ENCODE measurements at regions not wholly inside any gene's neighbourhood (a gene's known extent, or its start where the extent isn't known, plus 50 kb on each side); places are given as distances from the start of the nearest gene placed in this dataset.

DNA sequence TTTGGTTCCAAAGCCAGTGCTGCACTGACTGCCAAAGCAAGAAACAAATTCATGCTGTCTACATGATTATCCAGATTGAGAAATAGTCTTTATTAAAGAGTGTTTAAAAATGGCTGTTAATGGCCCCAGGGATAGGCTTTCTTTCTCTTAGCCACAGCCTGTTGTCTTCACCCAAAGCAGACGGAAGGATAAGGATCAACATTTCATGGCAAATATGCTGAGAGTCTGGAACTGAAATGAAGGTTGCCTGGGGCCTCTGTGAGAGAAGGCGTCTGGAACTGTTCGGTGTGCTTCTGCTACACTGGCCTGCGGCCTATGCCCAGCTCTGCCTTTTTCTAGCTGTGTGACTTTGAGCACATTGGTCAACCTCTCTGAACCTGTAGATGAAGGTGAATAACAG, 373.0 kb upstream of the ZFP64 start:
- DNase-seq (ENCODE audit: low spot score) (no peak), ATAC-seq (no peak)
- ChIA-PET CTCF (no interaction called here), POLR2A (no interaction called here)
- TF ChIP-seq ZNF416 (CRISPR knock-in tag; IDR thresholded peaks at IDR 0.05) = no peak
- TF ChIP-seq NFATC4 (CRISPR knock-in tag; IDR thresholded peaks at IDR 0.05) = no peak
- no peak for TF ChIP-seq ZNF671 (CRISPR knock-in tag; IDR thresholded peaks at IDR 0.05)
- TF ChIP-seq RELA (CRISPR knock-in tag; IDR thresholded peaks at IDR 0.05; ENCODE audit: borderline replicate concordance) = no peak
- no peak for TF ChIP-seq CREM (CRISPR knock-in tag; IDR thresholded peaks at IDR 0.05)
- TF ChIP-seq NR3C1 (CRISPR knock-in tag; conservative IDR thresholded peaks at IDR 0.05; ENCODE audit: low read depth) = no peak
- TF ChIP-seq, protein P1, sequence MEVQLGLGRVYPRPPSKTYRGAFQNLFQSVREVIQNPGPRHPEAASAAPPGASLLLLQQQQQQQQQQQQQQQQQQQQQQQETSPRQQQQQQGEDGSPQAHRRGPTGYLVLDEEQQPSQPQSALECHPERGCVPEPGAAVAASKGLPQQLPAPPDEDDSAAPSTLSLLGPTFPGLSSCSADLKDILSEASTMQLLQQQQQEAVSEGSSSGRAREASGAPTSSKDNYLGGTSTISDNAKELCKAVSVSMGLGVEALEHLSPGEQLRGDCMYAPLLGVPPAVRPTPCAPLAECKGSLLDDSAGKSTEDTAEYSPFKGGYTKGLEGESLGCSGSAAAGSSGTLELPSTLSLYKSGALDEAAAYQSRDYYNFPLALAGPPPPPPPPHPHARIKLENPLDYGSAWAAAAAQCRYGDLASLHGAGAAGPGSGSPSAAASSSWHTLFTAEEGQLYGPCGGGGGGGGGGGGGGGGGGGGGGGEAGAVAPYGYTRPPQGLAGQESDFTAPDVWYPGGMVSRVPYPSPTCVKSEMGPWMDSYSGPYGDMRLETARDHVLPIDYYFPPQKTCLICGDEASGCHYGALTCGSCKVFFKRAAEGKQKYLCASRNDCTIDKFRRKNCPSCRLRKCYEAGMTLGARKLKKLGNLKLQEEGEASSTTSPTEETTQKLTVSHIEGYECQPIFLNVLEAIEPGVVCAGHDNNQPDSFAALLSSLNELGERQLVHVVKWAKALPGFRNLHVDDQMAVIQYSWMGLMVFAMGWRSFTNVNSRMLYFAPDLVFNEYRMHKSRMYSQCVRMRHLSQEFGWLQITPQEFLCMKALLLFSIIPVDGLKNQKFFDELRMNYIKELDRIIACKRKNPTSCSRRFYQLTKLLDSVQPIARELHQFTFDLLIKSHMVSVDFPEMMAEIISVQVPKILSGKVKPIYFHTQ (CRISPR knock-in tag; IDR thresholded peaks at IDR 0.05) = no peak
- TF ChIP-seq, protein P2, sequence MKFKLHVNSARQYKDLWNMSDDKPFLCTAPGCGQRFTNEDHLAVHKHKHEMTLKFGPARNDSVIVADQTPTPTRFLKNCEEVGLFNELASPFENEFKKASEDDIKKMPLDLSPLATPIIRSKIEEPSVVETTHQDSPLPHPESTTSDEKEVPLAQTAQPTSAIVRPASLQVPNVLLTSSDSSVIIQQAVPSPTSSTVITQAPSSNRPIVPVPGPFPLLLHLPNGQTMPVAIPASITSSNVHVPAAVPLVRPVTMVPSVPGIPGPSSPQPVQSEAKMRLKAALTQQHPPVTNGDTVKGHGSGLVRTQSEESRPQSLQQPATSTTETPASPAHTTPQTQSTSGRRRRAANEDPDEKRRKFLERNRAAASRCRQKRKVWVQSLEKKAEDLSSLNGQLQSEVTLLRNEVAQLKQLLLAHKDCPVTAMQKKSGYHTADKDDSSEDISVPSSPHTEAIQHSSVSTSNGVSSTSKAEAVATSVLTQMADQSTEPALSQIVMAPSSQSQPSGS (CRISPR knock-in tag; IDR thresholded peaks at IDR 0.05; ENCODE audit: borderline replicate concordance, low read depth) = no peak
- TF ChIP-seq ZNF219 (CRISPR knock-in tag; IDR thresholded peaks at IDR 0.05; ENCODE audit: borderline replicate concordance) = no peak
- TF ChIP-seq ZNF396 (CRISPR knock-in tag; IDR thresholded peaks at IDR 0.05; ENCODE audit: borderline replicate concordance) = no peak
- no peak for TF ChIP-seq TCF7 (CRISPR knock-in tag; IDR thresholded peaks at IDR 0.05; ENCODE audit: low read depth)
- Mint-ChIP-seq H3K4me3 (no peak overlapping the region), H3K4me1 (no peaks in the 10 kb centered on the region), H3K36me3 (no peaks in the 10 kb centered on the region), H3K27me3 (ENCODE audit: low read depth) (no peaks in the 10 kb centered on the region; the same call in 1 of the 2 replicates), H3K27ac (no peak overlapping the region), H3K9me3 (peaks cover 6% of the 10 kb centered on the region)

DNA sequence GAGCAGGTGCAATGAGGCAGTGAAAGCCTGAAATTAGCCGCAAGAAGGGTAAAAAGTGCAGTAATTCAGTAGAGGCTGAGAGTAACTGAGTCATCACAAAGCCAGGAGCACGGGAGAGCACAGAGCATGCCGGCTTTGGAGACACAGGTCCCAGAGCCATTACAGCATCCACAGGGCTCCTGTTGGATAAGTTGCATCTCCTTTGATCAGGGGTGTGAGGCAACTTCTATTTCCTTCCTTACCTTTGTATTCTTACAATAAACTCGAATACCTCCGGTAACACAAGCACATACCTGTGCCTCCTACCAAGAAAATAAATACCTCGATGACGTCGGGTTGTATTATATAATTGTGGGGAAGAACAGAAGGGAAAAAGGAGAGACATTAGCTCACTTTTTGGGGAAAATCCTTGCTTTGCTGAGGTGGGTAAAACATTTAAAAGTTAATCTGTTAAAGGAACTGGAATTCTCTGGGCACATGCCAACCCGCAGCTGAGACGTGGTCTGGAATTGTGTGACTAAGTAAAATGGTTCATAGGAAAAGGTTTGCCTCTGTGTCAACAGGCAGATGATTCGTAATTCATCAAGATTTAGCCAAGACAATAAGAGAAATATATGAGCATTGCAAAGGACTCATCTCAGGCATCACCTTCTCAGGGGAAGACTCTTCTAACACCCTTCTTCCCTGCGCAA, 360.7 kb upstream of the ZFP64 start:
- ChIA-PET CTCF (no interaction called here), POLR2A (no interaction called here)
- H3K27me3 Mint-ChIP-seq (ENCODE audit: low read depth) = no peaks in the 10 kb centered on the region
- DNase-seq (ENCODE audit: low spot score) = no peak
- ATAC-seq = 0 out of 2 replicates have a peak, but pooled peaks have one; percentile 26
- H3K4me1 Mint-ChIP-seq = peaks cover 3% of the 10 kb centered on the region; the same call in 1 of the 2 replicates
- H3K9me3 Mint-ChIP-seq = peaks cover 26% of the 10 kb centered on the region
- H3K36me3 Mint-ChIP-seq = peaks cover 7% of the 10 kb centered on the region; the same call in 1 of the 2 replicates
- no peak overlapping the region for H3K4me3 Mint-ChIP-seq
- H3K27ac Mint-ChIP-seq = no peak overlapping the region
- TF ChIP-seq, protein P3, sequence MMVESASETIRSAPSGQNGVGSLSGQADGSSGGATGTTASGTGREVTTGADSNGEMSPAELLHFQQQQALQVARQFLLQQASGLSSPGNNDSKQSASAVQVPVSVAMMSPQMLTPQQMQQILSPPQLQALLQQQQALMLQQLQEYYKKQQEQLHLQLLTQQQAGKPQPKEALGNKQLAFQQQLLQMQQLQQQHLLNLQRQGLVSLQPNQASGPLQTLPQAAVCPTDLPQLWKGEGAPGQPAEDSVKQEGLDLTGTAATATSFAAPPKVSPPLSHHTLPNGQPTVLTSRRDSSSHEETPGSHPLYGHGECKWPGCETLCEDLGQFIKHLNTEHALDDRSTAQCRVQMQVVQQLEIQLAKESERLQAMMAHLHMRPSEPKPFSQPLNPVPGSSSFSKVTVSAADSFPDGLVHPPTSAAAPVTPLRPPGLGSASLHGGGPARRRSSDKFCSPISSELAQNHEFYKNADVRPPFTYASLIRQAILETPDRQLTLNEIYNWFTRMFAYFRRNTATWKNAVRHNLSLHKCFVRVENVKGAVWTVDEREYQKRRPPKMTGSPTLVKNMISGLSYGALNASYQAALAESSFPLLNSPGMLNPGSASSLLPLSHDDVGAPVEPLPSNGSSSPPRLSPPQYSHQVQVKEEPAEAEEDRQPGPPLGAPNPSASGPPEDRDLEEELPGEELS (CRISPR knock-in tag; IDR thresholded peaks at IDR 0.05) = no peak
- TF ChIP-seq FOXJ3 (CRISPR knock-in tag; IDR thresholded peaks at IDR 0.05; ENCODE audit: borderline replicate concordance) (no peak), SP1 (CRISPR knock-in tag; conservative IDR thresholded peaks at IDR 0.05) (no peak), NR3C1 (CRISPR knock-in tag; conservative IDR thresholded peaks at IDR 0.05; ENCODE audit: low read depth) (no peak), HMGA2 (CRISPR knock-in tag; IDR thresholded peaks at IDR 0.05) (no peak), CREB1 (CRISPR knock-in tag; IDR thresholded peaks at IDR 0.05) (no peak), NFYB (CRISPR knock-in tag; conservative IDR thresholded peaks at IDR 0.05; ENCODE audit: low read depth) (no peak)
- TF ChIP-seq, protein P1 (CRISPR knock-in tag; IDR thresholded peaks at IDR 0.05) = no peak
- TF ChIP-seq, protein P4, sequence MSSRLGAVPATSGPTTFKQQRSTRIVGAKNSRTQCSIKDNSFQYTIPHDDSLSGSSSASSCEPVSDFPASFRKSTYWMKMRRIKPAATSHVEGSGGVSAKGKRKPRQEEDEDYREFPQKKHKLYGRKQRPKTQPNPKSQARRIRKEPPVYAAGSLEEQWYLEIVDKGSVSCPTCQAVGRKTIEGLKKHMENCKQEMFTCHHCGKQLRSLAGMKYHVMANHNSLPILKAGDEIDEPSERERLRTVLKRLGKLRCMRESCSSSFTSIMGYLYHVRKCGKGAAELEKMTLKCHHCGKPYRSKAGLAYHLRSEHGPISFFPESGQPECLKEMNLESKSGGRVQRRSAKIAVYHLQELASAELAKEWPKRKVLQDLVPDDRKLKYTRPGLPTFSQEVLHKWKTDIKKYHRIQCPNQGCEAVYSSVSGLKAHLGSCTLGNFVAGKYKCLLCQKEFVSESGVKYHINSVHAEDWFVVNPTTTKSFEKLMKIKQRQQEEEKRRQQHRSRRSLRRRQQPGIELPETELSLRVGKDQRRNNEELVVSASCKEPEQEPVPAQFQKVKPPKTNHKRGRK (CRISPR knock-in tag; IDR thresholded peaks at IDR 0.05; ENCODE audit: borderline replicate concordance) = no peak
- TF ChIP-seq, protein P2 (CRISPR knock-in tag; IDR thresholded peaks at IDR 0.05; ENCODE audit: borderline replicate concordance, low read depth) = no peak
- TF ChIP-seq, protein P5, sequence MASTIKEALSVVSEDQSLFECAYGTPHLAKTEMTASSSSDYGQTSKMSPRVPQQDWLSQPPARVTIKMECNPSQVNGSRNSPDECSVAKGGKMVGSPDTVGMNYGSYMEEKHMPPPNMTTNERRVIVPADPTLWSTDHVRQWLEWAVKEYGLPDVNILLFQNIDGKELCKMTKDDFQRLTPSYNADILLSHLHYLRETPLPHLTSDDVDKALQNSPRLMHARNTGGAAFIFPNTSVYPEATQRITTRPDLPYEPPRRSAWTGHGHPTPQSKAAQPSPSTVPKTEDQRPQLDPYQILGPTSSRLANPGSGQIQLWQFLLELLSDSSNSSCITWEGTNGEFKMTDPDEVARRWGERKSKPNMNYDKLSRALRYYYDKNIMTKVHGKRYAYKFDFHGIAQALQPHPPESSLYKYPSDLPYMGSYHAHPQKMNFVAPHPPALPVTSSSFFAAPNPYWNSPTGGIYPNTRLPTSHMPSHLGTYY (CRISPR knock-in tag; IDR thresholded peaks at IDR 0.05) = no peak
- TF ChIP-seq, protein P6, sequence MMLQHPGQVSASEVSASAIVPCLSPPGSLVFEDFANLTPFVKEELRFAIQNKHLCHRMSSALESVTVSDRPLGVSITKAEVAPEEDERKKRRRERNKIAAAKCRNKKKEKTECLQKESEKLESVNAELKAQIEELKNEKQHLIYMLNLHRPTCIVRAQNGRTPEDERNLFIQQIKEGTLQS (CRISPR knock-in tag; conservative IDR thresholded peaks at IDR 0.05) = no peak

All from WTC11 (cell line).